B cell (primary cell): ENCODE measurements at regions not wholly inside any gene's neighbourhood (a gene's known extent, or its start where the extent isn't known, plus 50 kb on each side); places are given as distances from the start of the nearest gene placed in this dataset.

Experiments
- ATAC-seq: fragments of 200-7000 bp; cut with Tn5 transposase; one replicate; pipeline ENCODE4 v1.10.0; 2021; ENCODE audit warnings: low read depth, mild to moderate bottlenecking, moderate number of reproducible peaks, moderate library complexity
- CTCF ChIA-PET: fragments of 350-600 bp; sonication (Branson Sonifier 250); formaldehyde crosslinking; loops from one replicate; lab custom pipeline; 2021; ENCODE audit warnings: antibody characterized with exemption, inconsistent platforms; lab: Charles Lee
- POLR2A ChIA-PET: fragments of 350-600 bp; sonication (Branson Sonifier 250); formaldehyde crosslinking; loops from one replicate; lab custom pipeline; 2021; ENCODE audit warnings: antibody characterized with exemption; lab: Charles Lee
- DNase-seq: peaks from one replicate; pipeline ENCODE4 v3.0.0; 2013
- H2AFZ ChIP-seq: 2 replicates; pipeline ENCODE4 v1.6.1; 2012; ENCODE audit warnings: mild to moderate bottlenecking, low read depth, low read length; ENCODE audit not compliant: insufficient read depth, poor library complexity, severe bottlenecking
- H3K27ac ChIP-seq, 2 donors: 1 replicate in 1 of 2; 2 replicates in 1 of 2; pipeline ENCODE4 v1.5.1; 2012 to 2013; ENCODE audit warnings: low read length in 2 of 2, mild to moderate bottlenecking in 2 of 2, moderate library complexity in 1 of 2
- H3K27me3 ChIP-seq, 4 experiments: fragments of 200-600 bp in 1 of 4; sonication (generic) in 1 of 4; replicated peaks in 1 of 4; 1 replicate in 2 of 4; 2 replicates in 2 of 4; pipeline versions ENCODE4 v1.6.1 to v1.7.0; 2013 to 2016; ENCODE audit warnings: low read length in 3 of 4, mild to moderate bottlenecking in 2 of 4, mixed read lengths in 1 of 4, moderate library complexity in 1 of 4; ENCODE audit not compliant: insufficient read depth in 4 of 4, control insufficient read depth in 3 of 4; ENCODE audit errors: control extremely low read depth in 1 of 4
- H3K36me3 ChIP-seq, 2 experiments: replicated peaks in 1 of 2; 1 replicate in 1 of 2; 2 replicates in 1 of 2; pipeline versions ENCODE4 v1.6.1 to v1.7.1; 2013; ENCODE audit warnings: low read length in 1 of 2; ENCODE audit not compliant: insufficient read depth in 2 of 2, control insufficient read depth in 1 of 2; ENCODE audit errors: control extremely low read depth in 1 of 2, extremely low read depth in 1 of 2
- H3K4me1 ChIP-seq, 2 donors: fragments of 200-600 bp in 1 of 2; sonication (generic) in 1 of 2; 1 replicate in 1 of 2; 2 replicates in 1 of 2; pipeline versions ENCODE4 v1.5.1 to v1.6.1; 2013 to 2017; ENCODE audit warnings: low read length in 2 of 2; ENCODE audit not compliant: control insufficient read depth in 2 of 2, insufficient read depth in 2 of 2
- H3K4me2 ChIP-seq: replicated peaks from 2 replicates; pipeline ENCODE3; 2012; ENCODE audit warnings: mild to moderate bottlenecking, low read depth, low read length; ENCODE audit not compliant: poor library complexity, severe bottlenecking
- H3K4me3 ChIP-seq, 5 experiments: fragments of 200-600 bp in 1 of 5; sonication (generic) in 1 of 5; 1 replicate in 3 of 5; 2 replicates in 2 of 5; pipeline versions ENCODE4 v1.5.1 to v1.7.0; 2011 to 2016; ENCODE audit warnings: low read length in 4 of 5, mild to moderate bottlenecking in 4 of 5, low read depth in 2 of 5, control low read depth in 1 of 5, moderate library complexity in 1 of 5; ENCODE audit not compliant: insufficient read depth in 1 of 5; ENCODE audit errors: control extremely low read depth in 1 of 5, extremely low read depth in 1 of 5
- H3K79me2 ChIP-seq: fragments of 200-600 bp; sonication (generic); one replicate; pipeline ENCODE4 v1.6.0; 2016; ENCODE audit warnings: low read length; ENCODE audit not compliant: control insufficient read depth, insufficient read depth
- H3K9ac ChIP-seq: fragments of 200-600 bp; sonication (generic); 2 replicates; pipeline ENCODE4 v1.6.1; 2017; ENCODE audit warnings: mild to moderate bottlenecking, low read length, moderate library complexity
- H3K9me3 ChIP-seq, 3 donors: one replicate each; pipeline versions ENCODE4 v1.6.1 to v1.7.1; 2013; ENCODE audit warnings: low read length in 2 of 3; ENCODE audit not compliant: control insufficient read depth in 2 of 3, insufficient read depth in 1 of 3; ENCODE audit errors: control extremely low read depth in 1 of 3
- H4K20me1 ChIP-seq: 2 replicates; pipeline ENCODE4 v1.6.0; 2012; ENCODE audit warnings: mild to moderate bottlenecking, low read length; ENCODE audit not compliant: insufficient read depth, control insufficient read depth, poor library complexity, severe bottlenecking
- H3K27ac Mint-ChIP-seq: one replicate; pipeline ENCODE4 v1.8.0; 2021; ENCODE audit warnings: mixed read lengths
- H3K27me3 Mint-ChIP-seq: one replicate; pipeline ENCODE4 v1.8.0; 2021; ENCODE audit warnings: mixed read lengths
- H3K4me1 Mint-ChIP-seq: one replicate; pipeline ENCODE4 v1.8.0; 2021; ENCODE audit warnings: mixed read lengths
- H3K4me3 Mint-ChIP-seq: one replicate; pipeline ENCODE4 v1.8.0; 2021; ENCODE audit warnings: mixed read lengths
- H3K9me3 Mint-ChIP-seq: one replicate; pipeline ENCODE4 v1.8.0; 2022; ENCODE audit warnings: mixed read lengths; ENCODE audit not compliant: insufficient read depth
- CTCF ChIP-seq: fragments of 200-600 bp; IDR thresholded peaks from one replicate; pipeline ENCODE4 v1.8.0; 2022; ENCODE audit warnings: antibody characterized with exemption, mild to moderate bottlenecking
- EZH2 ChIP-seq: IDR thresholded peaks from 2 replicates; pipeline ENCODE4 v1.6.1; 2012; ENCODE audit warnings: borderline replicate concordance, low read depth, mild to moderate bottlenecking, moderate library complexity, low read length; ENCODE audit not compliant: insufficient read depth, poor library complexity, severe bottlenecking
- WGBS: methylation state at CpG from one replicate; pipeline ENCODE4 v1.1.5; 2013; ENCODE audit warnings: missing lambda C conversion rate; ENCODE audit not compliant: insufficient coverage; 5-methylcytosine and 5-hydroxymethylcytosine counted together
- intact Hi-C: fragments of 100-400 bp; cut with micrococcal nuclease; formaldehyde crosslinking; loops from one replicate; pipeline ENCODE4 v1.10.0; 2022

GRCh38 chr2:18924886-18925285 is 335.5 kb upstream of the NT5C1B start:
- no peak overlapping the region for H3K4me3 ChIP-seq
- intact Hi-C loops, result no loop called here
- ChIA-PET POLR2A (no interaction called here), CTCF (no interaction called here)
- H3K4me3 Mint-ChIP-seq, result no peak overlapping the region
- no peaks in the 10 kb centered on the region for H3K4me1 ChIP-seq
- peaks cover 0 to 3% (median 0%) of the 10 kb centered on the region in 3 donors for H3K9me3 ChIP-seq
- no peak for ATAC-seq
- H3K9ac ChIP-seq, result no peak overlapping the region
- no peaks in the 10 kb centered on the region for H3K27me3 ChIP-seq
- H3K27ac ChIP-seq, result no peak overlapping the region
- H3K4me1 Mint-ChIP-seq, result peaks cover 2% of the 10 kb centered on the region
- no peaks in the 10 kb centered on the region for H4K20me1 ChIP-seq
- TF ChIP-seq CTCF (no peak), EZH2 (no peak)
- no peaks in the 10 kb centered on the region for H3K36me3 ChIP-seq
- no peaks in the 10 kb centered on the region for H3K27me3 Mint-ChIP-seq
- H3K9me3 Mint-ChIP-seq, result peaks cover 2% of the 10 kb centered on the region
- H2AFZ ChIP-seq, result no peak overlapping the region
- WGBS, result no CpG with 5 or more reads among the region's 1 CpG
- H3K27ac Mint-ChIP-seq, result no peak overlapping the region
- no peak overlapping the region for H3K4me2 ChIP-seq
- no peaks in the 10 kb centered on the region for H3K79me2 ChIP-seq
- DNase-seq, result no peak

- Histone ChIP-seq H4K20me1 (no peaks in the 10 kb centered on the region), H3K4me3 (no peak overlapping the region), H3K36me3 (no peaks in the 10 kb centered on the region), H3K27ac (no peak overlapping the region), H3K27me3 (no peaks in the 10 kb centered on the region), H3K4me2 (no peak overlapping the region), H2AFZ (no peak overlapping the region), H3K4me1 (no peaks in the 10 kb centered on the region), H3K9me3 (peaks cover 0 to 3% (median 0%) of the 10 kb centered on the region in 3 donors), H3K9ac (no peak overlapping the region), H3K79me2 (no peaks in the 10 kb centered on the region)
- ChIA-PET CTCF (no interaction called here), POLR2A (no interaction called here)
- no peaks in the 10 kb centered on the region for H3K27me3 Mint-ChIP-seq
- no peak overlapping the region for H3K4me3 Mint-ChIP-seq
- ATAC-seq (no peak), DNase-seq (no peak)
- TF ChIP-seq EZH2 (no peak), CTCF (no peak)
- no peak overlapping the region for H3K27ac Mint-ChIP-seq
- peaks cover 2% of the 10 kb centered on the region for H3K4me1 Mint-ChIP-seq
- intact Hi-C loops, result no loop called here
- peaks cover 2% of the 10 kb centered on the region for H3K9me3 Mint-ChIP-seq
- WGBS, result no CpG with 5 or more reads among the region's 4 CpGs
These were observed 335.0 kb upstream of the NT5C1B start for GRCh38 chr2:18924386-18924785.
